ENCODE measurements at regions not wholly inside any gene's neighbourhood (a gene's known extent, or its start where the extent isn't known, plus 50 kb on each side); places are given as distances from the start of the nearest gene placed in this dataset.

- TF ChIP-seq TAF1 (IDR thresholded peaks at IDR 0.05; ENCODE audit: low read depth, low read length), result no peak
- TF ChIP-seq POLR2AphosphoS5 (IDR thresholded peaks at IDR 0.05; ENCODE audit: low read depth, low read length), result no peak
Measured at GRCh38 chr10:53177468-53177867, 404.9 kb upstream of the MBL2 start.
